ENCODE measurements at regions not wholly inside any gene's neighbourhood (a gene's known extent, or its start where the extent isn't known, plus 50 kb on each side); places are given as distances from the start of the nearest gene placed in this dataset.
"Not testable (repeated sequence)": the region's sequence is repeated elsewhere in the genome, so short reads cannot be mapped to it uniquely, and the experiment has no call there.

DNA sequence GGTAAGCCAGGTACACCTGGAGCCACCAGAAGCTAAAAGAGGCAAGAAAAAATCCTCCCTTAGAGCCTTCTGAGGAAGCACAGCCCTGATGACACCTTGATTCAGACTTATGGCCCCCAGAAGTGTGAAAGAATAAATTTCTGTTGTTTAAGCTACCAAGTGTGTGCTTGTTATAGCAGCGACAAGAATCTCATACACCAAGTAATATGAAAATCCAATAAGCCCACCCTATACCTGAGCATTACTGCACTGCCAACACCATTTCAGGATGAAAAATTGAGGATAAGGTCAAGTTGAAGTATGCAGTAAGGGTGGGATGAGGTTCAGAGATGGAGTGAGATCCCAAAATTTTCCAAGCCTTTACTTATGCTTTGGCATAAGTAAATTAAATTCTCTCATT is 163.6 kb upstream of the CCDC196 start:
- Histone ChIP-seq H3K79me2 (ENCODE audit: insufficient read depth, low read length) (no peaks in the 10 kb centered on the region), H3K36me3 (ENCODE audit: low read length) (no peaks in the 10 kb centered on the region), H4K20me1 (ENCODE audit: low read depth, low read length) (no peaks in the 10 kb centered on the region), H3F3A (ENCODE audit: insufficient read depth) (no peaks in the 10 kb centered on the region), H3K9ac (ENCODE audit: low read length) (no peak overlapping the region), H3K27me3 (ENCODE audit: low read length) (no peaks in the 10 kb centered on the region), H3K9me2 (replicated peaks; ENCODE audit: insufficient read depth, low read length) (no peaks in the 10 kb centered on the region), H3K4me3 (ENCODE audit: insufficient read depth, low read length, poor library complexity, severe bottlenecking) (no peak overlapping the region), H3K27ac (ENCODE audit: low read depth, low read length) (no peak overlapping the region), H3K4me2 (ENCODE audit: low read depth, low read length, poor library complexity, severe bottlenecking) (no peak overlapping the region), H3K9me3 (ENCODE audit: insufficient read depth, low read length) (no peaks in the 10 kb centered on the region), H2AFZ (ENCODE audit: low read depth, low read length, severe bottlenecking) (no peak overlapping the region)
- no peak for TF ChIP-seq EZH2phosphoT487 (conservative IDR thresholded peaks at IDR 0.05; ENCODE audit: low read length)
- TF ChIP-seq, protein P1, sequence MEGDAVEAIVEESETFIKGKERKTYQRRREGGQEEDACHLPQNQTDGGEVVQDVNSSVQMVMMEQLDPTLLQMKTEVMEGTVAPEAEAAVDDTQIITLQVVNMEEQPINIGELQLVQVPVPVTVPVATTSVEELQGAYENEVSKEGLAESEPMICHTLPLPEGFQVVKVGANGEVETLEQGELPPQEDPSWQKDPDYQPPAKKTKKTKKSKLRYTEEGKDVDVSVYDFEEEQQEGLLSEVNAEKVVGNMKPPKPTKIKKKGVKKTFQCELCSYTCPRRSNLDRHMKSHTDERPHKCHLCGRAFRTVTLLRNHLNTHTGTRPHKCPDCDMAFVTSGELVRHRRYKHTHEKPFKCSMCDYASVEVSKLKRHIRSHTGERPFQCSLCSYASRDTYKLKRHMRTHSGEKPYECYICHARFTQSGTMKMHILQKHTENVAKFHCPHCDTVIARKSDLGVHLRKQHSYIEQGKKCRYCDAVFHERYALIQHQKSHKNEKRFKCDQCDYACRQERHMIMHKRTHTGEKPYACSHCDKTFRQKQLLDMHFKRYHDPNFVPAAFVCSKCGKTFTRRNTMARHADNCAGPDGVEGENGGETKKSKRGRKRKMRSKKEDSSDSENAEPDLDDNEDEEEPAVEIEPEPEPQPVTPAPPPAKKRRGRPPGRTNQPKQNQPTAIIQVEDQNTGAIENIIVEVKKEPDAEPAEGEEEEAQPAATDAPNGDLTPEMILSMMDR (IDR thresholded peaks at IDR 0.05; ENCODE audit: insufficient read depth, low read length, poor library complexity, severe bottlenecking) = no peak

DNA sequence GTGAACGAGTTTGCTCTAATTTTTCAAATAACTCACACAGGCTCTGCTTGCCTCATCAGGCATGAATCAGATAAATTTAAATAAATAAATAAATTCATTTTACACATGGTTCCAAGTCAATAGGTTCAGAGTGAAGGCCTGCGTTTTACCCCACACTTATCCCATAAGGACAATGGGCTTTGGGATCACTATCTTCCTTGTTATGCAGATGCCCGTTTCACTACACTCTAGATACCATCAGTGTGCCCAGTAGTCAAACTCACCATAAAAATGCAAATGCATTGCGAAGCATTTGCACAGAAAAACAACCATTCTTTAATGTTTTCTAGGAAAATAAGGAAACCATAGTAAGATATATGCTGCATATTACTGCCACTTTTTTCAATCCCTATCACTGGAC is 155.9 kb upstream of the CCDC196 start:
- H3K27me3 ChIP-seq (ENCODE audit: low read length) = no peaks in the 10 kb centered on the region
- H3K4me3 ChIP-seq (ENCODE audit: insufficient read depth, low read length, poor library complexity, severe bottlenecking) = no peak overlapping the region
- H3K9me2 ChIP-seq (replicated peaks; ENCODE audit: insufficient read depth, low read length) = no peaks in the 10 kb centered on the region
- TF ChIP-seq, protein P1 (IDR thresholded peaks at IDR 0.05; ENCODE audit: insufficient read depth, low read length, poor library complexity, severe bottlenecking) = no peak
- TF ChIP-seq EZH2phosphoT487 (conservative IDR thresholded peaks at IDR 0.05; ENCODE audit: low read length) = no peak
- H3K9ac ChIP-seq (ENCODE audit: low read length) = no peak overlapping the region
- H4K20me1 ChIP-seq (ENCODE audit: low read depth, low read length) = no peaks in the 10 kb centered on the region
- no peaks in the 10 kb centered on the region for H3K9me3 ChIP-seq (ENCODE audit: insufficient read depth, low read length)
- no peak overlapping the region for H3K27ac ChIP-seq (ENCODE audit: low read depth, low read length)
- H3F3A ChIP-seq (ENCODE audit: insufficient read depth) = no peaks in the 10 kb centered on the region
- no peaks in the 10 kb centered on the region for H3K79me2 ChIP-seq (ENCODE audit: insufficient read depth, low read length)
- no peak overlapping the region for H3K4me2 ChIP-seq (ENCODE audit: low read depth, low read length, poor library complexity, severe bottlenecking)
- H3K36me3 ChIP-seq (ENCODE audit: low read length) = no peaks in the 10 kb centered on the region
- no peak overlapping the region for H2AFZ ChIP-seq (ENCODE audit: low read depth, low read length, severe bottlenecking)

DNA sequence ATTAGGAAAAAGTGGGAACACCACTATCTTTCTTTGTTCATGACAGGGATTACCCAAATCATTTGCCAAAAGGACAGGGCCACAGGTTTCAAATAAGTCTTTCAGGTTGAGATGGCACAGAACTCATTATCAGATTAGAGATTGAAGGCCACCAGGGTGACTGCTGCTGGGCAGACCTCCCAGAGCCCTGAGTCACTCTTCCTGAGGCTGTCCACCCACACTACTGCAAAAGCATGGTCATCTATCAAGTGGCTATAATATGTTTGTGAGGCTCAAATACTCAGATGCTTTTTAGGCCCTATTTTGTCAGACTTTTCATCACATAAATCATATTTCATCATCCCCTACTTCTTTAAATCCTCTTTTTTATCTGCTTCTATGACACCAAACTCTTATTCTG is 155.3 kb upstream of the CCDC196 start:
- no peak overlapping the region for H2AFZ ChIP-seq (ENCODE audit: low read depth, low read length, severe bottlenecking)
- no peaks in the 10 kb centered on the region for H3K36me3 ChIP-seq (ENCODE audit: low read length)
- H3K9me3 ChIP-seq (ENCODE audit: insufficient read depth, low read length) = no peaks in the 10 kb centered on the region
- no peak overlapping the region for H3K4me2 ChIP-seq (ENCODE audit: low read depth, low read length, poor library complexity, severe bottlenecking)
- H3K4me3 ChIP-seq (ENCODE audit: insufficient read depth, low read length, poor library complexity, severe bottlenecking) = no peak overlapping the region
- TF ChIP-seq EZH2phosphoT487 (conservative IDR thresholded peaks at IDR 0.05; ENCODE audit: low read length) = no peak
- TF ChIP-seq, protein P1 (IDR thresholded peaks at IDR 0.05; ENCODE audit: insufficient read depth, low read length, poor library complexity, severe bottlenecking) = no peak
- no peaks in the 10 kb centered on the region for H3K9me2 ChIP-seq (replicated peaks; ENCODE audit: insufficient read depth, low read length)
- H3K79me2 ChIP-seq (ENCODE audit: insufficient read depth, low read length) = no peaks in the 10 kb centered on the region
- H3K27ac ChIP-seq (ENCODE audit: low read depth, low read length) = no peak overlapping the region
- no peaks in the 10 kb centered on the region for H3K27me3 ChIP-seq (ENCODE audit: low read length)
- no peaks in the 10 kb centered on the region for H3F3A ChIP-seq (ENCODE audit: insufficient read depth)
- H3K9ac ChIP-seq (ENCODE audit: low read length) = no peak overlapping the region
- H4K20me1 ChIP-seq (ENCODE audit: low read depth, low read length) = no peaks in the 10 kb centered on the region

DNA sequence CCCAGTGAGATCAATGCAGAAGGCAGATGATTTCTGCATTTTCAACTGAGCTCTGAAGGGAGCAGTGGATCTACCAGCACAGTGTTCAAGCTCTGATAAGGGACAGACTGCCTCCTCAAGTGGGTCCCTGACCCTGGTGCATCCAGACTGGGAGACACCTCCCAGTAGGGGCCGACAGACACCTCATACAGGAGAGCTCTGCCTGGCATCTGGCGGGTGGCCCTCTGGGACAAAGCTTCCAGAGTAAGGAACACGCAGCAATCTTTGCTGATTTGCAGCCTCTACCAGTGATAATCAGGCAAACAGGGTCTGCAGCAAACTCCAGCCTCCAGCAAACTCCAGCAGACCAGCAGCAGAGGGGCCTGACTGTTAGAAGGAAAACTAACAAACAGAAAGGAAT is 152.9 kb upstream of the CCDC196 start:
- not testable (repeated sequence) for H3K9me2 ChIP-seq (replicated peaks; ENCODE audit: insufficient read depth, low read length); H3K9ac ChIP-seq (ENCODE audit: low read length); H3K36me3 ChIP-seq (ENCODE audit: low read length); H3K4me3 ChIP-seq (ENCODE audit: insufficient read depth, low read length, poor library complexity, severe bottlenecking); H3K9me3 ChIP-seq (ENCODE audit: insufficient read depth, low read length); H3K79me2 ChIP-seq (ENCODE audit: insufficient read depth, low read length); H4K20me1 ChIP-seq (ENCODE audit: low read depth, low read length); H3K27ac ChIP-seq (ENCODE audit: low read depth, low read length); H2AFZ ChIP-seq (ENCODE audit: low read depth, low read length, severe bottlenecking); H3K27me3 ChIP-seq (ENCODE audit: low read length); H3F3A ChIP-seq (ENCODE audit: insufficient read depth); H3K4me2 ChIP-seq (ENCODE audit: low read depth, low read length, poor library complexity, severe bottlenecking)

Data from SU-DHL-6 (cell line).